Suprapubic skin (tissue), 4 donors: ENCODE measurements at regions not wholly inside any gene's neighbourhood (a gene's known extent, or its start where the extent isn't known, plus 50 kb on each side); places are given as distances from the start of the nearest gene placed in this dataset.

Source experiments
- DNase-seq, 2 donors: peaks; one replicate each; pipeline ENCODE4 v3.0.0-alpha.2; 2019; ENCODE audit warnings: low spot score in 2 of 2
- H3K27ac ChIP-seq: fragments of 200-600 bp; sonication (generic); one replicate; pipeline ENCODE4 v1.5.1; 2019
- H3K27me3 ChIP-seq: fragments of 200-600 bp; sonication (generic); one replicate; pipeline ENCODE4 v1.5.1; 2019
- H3K36me3 ChIP-seq: fragments of 200-600 bp; sonication (generic); one replicate; pipeline ENCODE4 v1.5.1; 2019
- H3K4me1 ChIP-seq: fragments of 200-600 bp; sonication (generic); one replicate; pipeline ENCODE4 v1.5.1; 2019
- H3K4me3 ChIP-seq: fragments of 200-600 bp; sonication (generic); one replicate; pipeline ENCODE4 v1.5.1; 2019; ENCODE audit warnings: mild to moderate bottlenecking
- H3K9me3 ChIP-seq: fragments of 200-600 bp; sonication (generic); one replicate; pipeline ENCODE4 v1.5.1; 2019
- CTCF ChIP-seq, 2 donors: fragments of 200-600 bp in 1 of 2; fragments of 450-650 bp in 1 of 2; sonication (generic) in 1 of 2; IDR thresholded peaks; one replicate each; pipeline ENCODE4 v1.5.1; 2016 to 2019; ENCODE audit warnings: antibody characterized with exemption in 2 of 2, mild to moderate bottlenecking in 1 of 2, moderate library complexity in 1 of 2
- EP300 ChIP-seq: sonication (generic); formaldehyde crosslinking; IDR thresholded peaks from one replicate; pipeline ENCODE4 v1.6.1; 2017; ENCODE audit warnings: antibody characterized with exemption
- POLR2A ChIP-seq, 2 donors: fragments of 450-650 bp; IDR thresholded peaks; one replicate each; pipeline ENCODE4 v1.6.1; 2017; ENCODE audit warnings: antibody characterized with exemption in 2 of 2, mild to moderate bottlenecking in 2 of 2, moderate library complexity in 2 of 2
- POLR2AphosphoS5 ChIP-seq, 3 donors: sonication (generic); formaldehyde crosslinking; IDR thresholded peaks; one replicate each; pipeline ENCODE4 v1.6.1; 2017; ENCODE audit warnings: antibody characterized with exemption in 3 of 3
- WGBS: methylation state at CpG from one replicate; pipeline ENCODE4 v1.1.5; 2018; 5-methylcytosine and 5-hydroxymethylcytosine counted together

GRCh38 chrX:149298111-149298510, 207.0 kb downstream of the IDS start:
- Histone ChIP-seq H3K4me3 (no peak overlapping the region), H3K27ac (no peak overlapping the region), H3K9me3 (no peaks in the 10 kb centered on the region), H3K27me3 (no peaks in the 10 kb centered on the region), H3K4me1 (no peaks in the 10 kb centered on the region), H3K36me3 (no peaks in the 10 kb centered on the region)
- no peak for DNase-seq
- 0% methylated on average over 1 of the region's 1 CpG for WGBS
- no peak for TF ChIP-seq POLR2A (IDR thresholded peaks at IDR 0.05)
- no peak for TF ChIP-seq POLR2AphosphoS5 (IDR thresholded peaks at IDR 0.05)
- no peak for TF ChIP-seq CTCF (IDR thresholded peaks at IDR 0.05)
- no peak for TF ChIP-seq EP300

GRCh38 chrX:149296092-149296491, 209.0 kb downstream of the IDS start:
- no peaks in the 10 kb centered on the region for H3K9me3 ChIP-seq
- H3K27me3 ChIP-seq: no peaks in the 10 kb centered on the region
- H3K4me3 ChIP-seq: no peak overlapping the region
- no peaks in the 10 kb centered on the region for H3K4me1 ChIP-seq
- 64% methylated on average over 5 of the region's 5 CpGs for WGBS
- no peak for DNase-seq
- no peaks in the 10 kb centered on the region for H3K36me3 ChIP-seq
- TF ChIP-seq EP300 (no peak), POLR2A (IDR thresholded peaks at IDR 0.05) (no peak), POLR2AphosphoS5 (IDR thresholded peaks at IDR 0.05) (no peak), CTCF (IDR thresholded peaks at IDR 0.05) (no peak)
- H3K27ac ChIP-seq: no peak overlapping the region

- no peaks in the 10 kb centered on the region for H3K27me3 ChIP-seq
- WGBS: 30% methylated on average over 4 of the region's 4 CpGs
- TF ChIP-seq CTCF (IDR thresholded peaks at IDR 0.05) (peak; percentile 17 to 28), EP300 (no peak), POLR2AphosphoS5 (IDR thresholded peaks at IDR 0.05) (no peak), POLR2A (IDR thresholded peaks at IDR 0.05) (no peak)
- no peak overlapping the region for H3K27ac ChIP-seq
- H3K4me3 ChIP-seq: no peak overlapping the region
- no peaks in the 10 kb centered on the region for H3K4me1 ChIP-seq
- H3K9me3 ChIP-seq: no peaks in the 10 kb centered on the region
- H3K36me3 ChIP-seq: no peaks in the 10 kb centered on the region
- no peak for DNase-seq
These were observed 218.2 kb downstream of the IDS start for GRCh38 chrX:149286940-149287349.

- no peak for DNase-seq
- H3K9me3 ChIP-seq: no peaks in the 10 kb centered on the region
- TF ChIP-seq CTCF (IDR thresholded peaks at IDR 0.05) (no peak), EP300 (no peak), POLR2A (IDR thresholded peaks at IDR 0.05) (no peak), POLR2AphosphoS5 (IDR thresholded peaks at IDR 0.05) (no peak)
- H3K4me3 ChIP-seq: no peak overlapping the region
- WGBS: 51% methylated on average over 3 of the region's 3 CpGs
- no peak overlapping the region for H3K27ac ChIP-seq
- no peaks in the 10 kb centered on the region for H3K27me3 ChIP-seq
- no peaks in the 10 kb centered on the region for H3K4me1 ChIP-seq
- H3K36me3 ChIP-seq: no peaks in the 10 kb centered on the region
These were observed 220.5 kb downstream of the IDS start for GRCh38 chrX:149284616-149285015.

- Histone ChIP-seq H3K4me3 (no peak overlapping the region), H3K4me1 (no peaks in the 10 kb centered on the region), H3K36me3 (no peaks in the 10 kb centered on the region), H3K27me3 (no peaks in the 10 kb centered on the region), H3K27ac (no peak overlapping the region), H3K9me3 (no peaks in the 10 kb centered on the region)
- TF ChIP-seq CTCF (IDR thresholded peaks at IDR 0.05) (no peak), POLR2AphosphoS5 (IDR thresholded peaks at IDR 0.05) (no peak), POLR2A (IDR thresholded peaks at IDR 0.05) (no peak), EP300 (no peak)
- no peak for DNase-seq
These were observed 221.3 kb downstream of the IDS start for GRCh38 chrX:149283853-149284252.
